Stimulated activated CD8-positive, alpha-beta memory T cell treated with anti-CD3 and anti-CD28 coated beads, Interleukin-12 subunit alpha, Interleukin-12 subunit beta, amount 100 ng/mL, for 1 hour (primary cell): ENCODE measurements at regions not wholly inside any gene's neighbourhood (a gene's known extent, or its start where the extent isn't known, plus 50 kb on each side); places are given as distances from the start of the nearest gene placed in this dataset.

Source experiments
- DNase-seq: peaks from one replicate; pipeline ENCODE4 v3.0.0-alpha.2; 2020; ENCODE audit warnings: low read depth

DNA sequence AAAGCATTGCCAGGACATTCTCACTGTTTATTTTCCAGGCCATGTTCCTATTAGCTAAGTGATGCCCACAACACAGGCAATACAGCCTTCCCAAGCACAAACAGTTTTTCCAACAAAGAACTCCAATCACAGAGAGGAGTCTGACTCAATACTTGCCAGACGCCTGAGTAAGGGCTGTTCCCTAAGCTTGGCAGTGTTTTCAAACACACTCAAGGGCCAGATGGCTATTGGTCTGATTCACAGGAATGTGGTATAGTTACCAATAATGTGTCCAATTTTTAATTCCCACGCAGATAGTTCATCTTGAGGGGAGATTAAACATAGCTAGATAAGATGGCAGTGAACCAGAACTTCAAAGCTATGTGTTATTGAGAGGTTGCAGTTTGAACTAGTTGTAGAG lies 381.0 kb downstream of the SNAPC1 start:
- DNase-seq: no peak

- DNase-seq: no peak
These were observed 382.6 kb downstream of the SNAPC1 start for GRCh38 chr14:62144863-62145262.

GRCh38 chr14:62146030-62146429 lies 383.8 kb downstream of the SNAPC1 start:
- DNase-seq: no peak

DNA sequence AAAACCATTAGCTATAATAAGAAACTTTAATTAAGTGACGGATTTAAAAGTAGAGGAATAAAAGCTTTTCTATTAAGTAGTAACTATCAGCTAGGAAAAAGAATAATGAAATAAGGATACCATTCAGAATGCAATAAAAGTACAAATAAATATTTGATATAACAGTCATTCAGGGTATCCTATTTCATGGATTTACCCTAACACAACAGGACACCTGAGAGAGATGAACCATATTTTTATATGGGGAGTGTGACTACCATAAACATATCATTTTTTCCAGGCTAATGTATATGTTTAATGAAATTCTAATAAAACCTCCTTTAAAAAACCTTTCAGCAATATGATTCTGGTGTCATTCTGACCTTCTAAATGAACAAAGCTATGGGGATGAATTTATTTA lies 393.8 kb downstream of the SNAPC1 start:
- no peak for DNase-seq

DNA sequence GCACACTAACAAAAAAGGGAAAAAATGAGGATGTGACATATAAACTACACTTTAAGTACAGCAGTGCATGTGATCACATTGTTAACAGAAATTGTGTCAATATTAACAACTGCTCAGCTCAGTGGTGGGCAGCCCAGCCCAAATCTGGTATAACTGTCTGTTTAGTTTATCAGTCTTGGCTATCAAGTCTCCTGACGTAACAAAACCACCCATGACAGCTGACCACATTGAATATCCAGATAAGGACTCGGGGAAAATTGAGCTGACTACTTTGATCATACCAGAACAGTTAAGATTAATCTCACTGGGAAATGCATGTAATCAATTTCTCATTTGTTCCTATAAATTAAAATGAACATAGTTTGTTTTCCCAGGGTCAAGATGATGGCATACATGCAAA lies 396.6 kb downstream of the SNAPC1 start:
- DNase-seq: no peak

DNA sequence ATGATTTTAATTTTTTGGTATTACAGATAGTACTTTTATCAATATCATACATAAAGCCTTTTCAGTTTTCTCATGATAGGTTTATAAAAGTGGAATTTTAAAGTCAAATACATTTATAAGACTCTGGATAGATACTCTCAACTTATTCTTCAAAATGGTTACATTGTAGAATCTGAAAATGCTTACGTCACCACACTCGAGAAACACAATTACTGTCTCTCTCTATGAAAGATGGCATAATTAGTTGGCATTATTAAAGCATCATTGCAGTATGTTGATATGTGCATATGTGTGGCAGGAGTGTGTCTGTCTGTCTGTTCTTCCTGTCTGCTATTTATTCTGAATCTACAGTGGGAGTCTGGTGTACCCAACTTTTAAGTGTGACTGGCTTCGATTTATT lies 397.1 kb downstream of the SNAPC1 start:
- no peak for DNase-seq

GRCh38 chr14:62162998-62163589 lies 400.9 kb downstream of the SNAPC1 start:
- no peak for DNase-seq

DNA sequence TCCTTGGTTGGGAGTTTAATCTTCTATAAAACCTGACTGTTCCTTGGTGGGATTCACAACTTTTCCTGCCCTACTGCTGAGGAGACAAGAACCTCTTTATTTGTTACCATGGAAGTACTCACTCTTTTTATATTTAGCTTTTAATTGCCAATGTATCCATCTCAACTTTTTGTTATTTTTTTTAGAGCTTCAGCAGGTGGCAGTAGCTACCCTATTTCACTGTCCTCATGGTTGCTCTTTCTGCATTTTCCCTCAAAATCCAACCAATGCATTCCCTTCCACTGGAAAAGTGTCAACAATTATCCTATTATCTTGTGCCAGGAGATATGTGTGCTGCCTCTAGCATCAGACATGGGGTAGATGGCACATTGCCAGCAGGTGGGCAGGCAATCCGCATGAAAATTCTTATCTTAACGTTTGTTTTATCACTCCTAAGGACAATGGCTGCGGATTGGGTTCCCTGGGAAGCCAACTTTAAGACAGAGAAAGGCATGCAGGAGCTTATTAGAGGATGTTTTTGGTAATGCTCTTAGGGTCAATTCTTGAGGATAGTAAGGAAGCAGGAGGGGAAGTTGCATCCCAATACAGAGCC lies 406.4 kb downstream of the SNAPC1 start:
- no peak for DNase-seq

DNA sequence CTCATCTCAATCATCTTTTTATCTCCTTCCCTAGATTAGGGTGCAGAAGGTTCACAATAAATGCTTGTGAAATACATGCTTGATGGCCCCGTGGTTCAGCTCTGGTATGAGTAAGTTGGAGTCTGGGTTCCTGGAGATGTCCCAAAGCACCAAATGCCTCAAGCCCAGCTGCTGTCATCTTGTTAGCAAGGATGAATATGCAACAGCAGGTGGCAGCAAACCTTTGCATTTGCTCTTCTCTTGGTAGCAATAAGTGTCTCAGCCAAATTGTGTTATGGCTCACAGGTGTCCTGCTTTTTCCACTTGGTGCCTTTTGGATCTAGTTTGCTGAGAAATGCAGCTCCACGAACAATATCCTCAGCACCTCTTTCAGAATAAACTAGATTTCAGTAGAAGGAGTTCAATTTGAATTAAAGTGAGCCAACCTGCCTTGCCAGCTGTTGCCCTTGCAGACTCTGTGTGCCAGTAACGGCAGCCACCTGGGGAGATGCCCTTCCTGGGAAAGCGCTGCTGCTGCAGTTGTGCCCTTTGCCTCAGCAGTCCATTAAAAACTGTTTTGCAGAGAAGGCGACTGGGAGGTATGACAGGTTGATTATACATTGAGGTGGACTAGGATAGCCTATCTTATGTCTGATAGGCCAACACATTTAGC lies 417.3 kb downstream of the SNAPC1 start:
- DNase-seq: no peak

GRCh38 chr14:62181591-62181990 lies 419.4 kb downstream of the SNAPC1 start:
- DNase-seq: no peak

GRCh38 chr14:62185078-62185477 lies 422.9 kb downstream of the SNAPC1 start:
- no peak for DNase-seq

DNA sequence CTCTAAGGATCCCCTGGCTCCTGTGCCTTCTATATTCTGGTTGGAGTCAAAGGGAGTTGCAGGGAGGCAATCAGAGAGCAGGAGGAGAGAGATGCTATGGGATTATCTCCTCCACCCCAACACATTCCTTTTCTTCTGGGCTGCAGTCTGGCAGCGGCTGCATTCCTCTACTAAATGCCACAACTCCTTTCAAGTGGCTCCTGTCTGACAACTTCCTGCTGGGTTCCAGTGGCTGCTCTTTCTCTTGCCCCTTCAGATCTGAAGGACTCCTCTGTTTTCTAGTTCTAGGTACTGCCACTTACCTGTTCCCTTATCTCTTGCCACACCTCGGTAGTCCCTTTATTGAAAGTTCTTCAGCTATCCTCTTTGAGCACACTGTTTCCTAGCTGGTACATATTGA lies 425.0 kb downstream of the SNAPC1 start:
- DNase-seq: no peak

DNA sequence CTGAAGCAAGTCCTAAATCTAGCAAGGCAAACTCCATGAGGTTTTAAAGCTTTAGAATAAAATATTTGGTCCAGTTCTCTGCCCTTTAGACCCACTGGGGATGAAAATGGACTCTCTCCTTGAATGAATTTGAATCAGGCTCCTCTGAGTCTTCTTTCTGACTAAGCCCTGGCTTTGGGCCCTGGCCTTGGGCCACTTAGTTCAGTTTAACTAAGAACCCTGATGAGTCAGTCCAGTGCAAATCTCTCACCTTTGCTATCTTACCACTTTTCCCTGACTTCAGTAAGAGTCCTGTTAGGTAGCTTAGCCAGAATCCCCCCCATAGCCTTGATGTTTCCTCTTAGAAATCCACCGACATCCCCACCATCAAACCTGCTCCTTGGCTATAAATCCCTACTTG lies 427.5 kb downstream of the SNAPC1 start:
- no peak for DNase-seq

- DNase-seq: no peak
These were observed 444.2 kb downstream of the SNAPC1 start for GRCh38 chr14:62206456-62206855.

DNA sequence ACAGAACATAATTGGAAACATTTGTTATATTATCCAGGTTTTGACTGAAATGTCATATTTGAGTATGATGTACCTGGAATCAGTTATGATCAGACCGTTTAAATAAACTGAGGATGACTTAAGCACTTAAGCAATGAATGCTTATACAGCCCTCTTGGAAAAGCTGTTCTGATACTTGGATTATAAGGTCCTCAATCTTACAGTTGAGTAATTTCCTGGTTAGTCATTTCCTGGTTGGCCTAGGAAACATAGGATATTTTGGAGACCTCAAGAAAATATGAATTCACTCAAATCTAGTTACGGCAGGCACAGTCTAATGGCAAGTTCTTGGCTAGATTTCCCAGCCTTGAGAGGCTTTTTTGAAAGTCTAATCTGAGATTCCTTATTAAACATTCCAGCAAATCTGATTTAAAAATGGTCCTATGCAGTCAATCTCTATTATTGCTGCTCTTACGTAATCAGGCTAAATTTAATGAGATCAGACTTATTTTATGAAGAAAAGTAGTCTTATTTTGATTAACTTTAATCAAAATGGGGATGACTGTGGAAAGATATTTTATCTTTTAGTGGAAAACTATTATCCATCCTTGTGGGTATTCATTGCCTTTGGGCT lies 447.2 kb downstream of the SNAPC1 start:
- DNase-seq: no peak

GRCh38 chr14:62213516-62213915 lies 451.3 kb downstream of the SNAPC1 start:
- DNase-seq: no peak

DNA sequence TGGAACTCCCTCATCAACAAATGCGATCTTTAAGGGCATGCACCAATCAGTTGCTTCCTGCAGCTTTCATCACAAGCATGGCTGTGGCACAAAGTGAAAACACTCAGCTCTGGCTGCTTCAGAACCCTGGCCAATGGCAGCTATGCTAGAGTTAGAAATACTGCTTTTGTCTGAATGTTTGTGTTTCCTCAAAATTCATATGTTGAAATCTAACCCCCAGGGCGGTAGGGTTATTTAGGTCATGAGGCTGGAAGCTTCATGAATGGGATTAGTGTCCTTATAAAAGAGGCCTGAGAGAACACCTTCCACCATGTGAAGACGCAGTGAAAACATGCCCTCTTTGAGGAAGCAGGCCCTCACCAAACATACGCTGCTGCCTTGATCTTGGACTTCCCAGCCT lies 453.9 kb downstream of the SNAPC1 start:
- no peak for DNase-seq

DNA sequence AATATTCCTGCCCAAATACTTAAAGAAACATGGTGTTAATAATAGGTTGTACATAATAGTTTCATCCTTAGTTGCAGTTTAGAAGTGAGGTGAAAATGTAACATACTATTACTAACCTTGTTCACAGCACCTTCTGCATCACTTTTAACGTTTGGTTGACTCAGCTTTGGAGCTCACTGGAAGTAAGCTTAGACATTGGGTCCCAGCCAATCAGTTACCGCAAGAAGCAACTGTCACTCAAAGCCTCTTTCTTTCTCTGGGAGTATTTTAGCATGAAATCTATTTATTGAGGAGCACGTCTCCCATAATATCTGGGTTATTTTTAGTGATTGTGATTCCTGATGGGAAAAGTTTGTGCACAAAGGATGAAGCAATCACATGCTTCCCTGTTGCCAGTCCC lies 472.6 kb downstream of the SNAPC1 start:
- DNase-seq: no peak

- no peak for DNase-seq
These were observed 482.0 kb downstream of the SNAPC1 start for GRCh38 chr14:62244221-62244620.

DNA sequence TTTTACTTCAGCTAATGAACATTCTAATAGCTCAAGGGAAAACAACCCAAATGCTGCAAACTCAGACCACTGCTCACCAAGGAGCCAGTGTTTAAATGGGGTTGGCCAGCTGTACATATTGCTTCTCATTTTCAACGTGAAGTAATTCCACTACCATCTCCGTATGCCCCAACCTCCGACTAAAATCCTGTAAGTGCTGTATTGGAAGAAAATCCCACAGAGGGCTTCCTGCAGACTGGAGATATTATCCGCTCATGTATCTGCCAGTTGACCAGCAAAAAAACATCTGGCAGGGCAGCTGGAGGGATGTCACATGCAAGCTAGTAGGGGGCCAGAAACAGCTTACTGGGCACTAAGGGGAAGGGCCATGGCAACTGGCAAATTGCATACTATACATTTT lies 485.0 kb downstream of the SNAPC1 start:
- no peak for DNase-seq

- no peak for DNase-seq
These were observed 489.0 kb downstream of the SNAPC1 start for GRCh38 chr14:62251237-62251636.

DNA sequence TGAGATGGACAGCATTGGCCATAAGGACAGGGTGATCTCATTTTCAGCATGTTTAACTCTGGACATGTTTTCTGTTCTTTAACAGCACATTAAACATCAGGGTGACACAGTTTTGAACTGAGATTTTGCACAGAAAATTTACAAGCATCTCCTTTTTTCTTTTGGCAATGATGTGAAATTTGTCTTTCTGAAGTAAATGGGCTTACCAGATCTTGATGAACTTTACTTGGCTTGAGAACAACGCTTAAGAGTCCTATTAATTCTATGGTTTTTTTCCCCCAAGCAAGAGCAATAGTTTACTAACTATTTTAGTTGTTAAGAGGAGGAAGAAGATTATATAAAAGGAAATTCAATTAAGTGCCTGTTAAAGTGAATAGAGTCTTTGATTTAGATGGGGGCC lies 491.0 kb downstream of the SNAPC1 start:
- DNase-seq: no peak

DNA sequence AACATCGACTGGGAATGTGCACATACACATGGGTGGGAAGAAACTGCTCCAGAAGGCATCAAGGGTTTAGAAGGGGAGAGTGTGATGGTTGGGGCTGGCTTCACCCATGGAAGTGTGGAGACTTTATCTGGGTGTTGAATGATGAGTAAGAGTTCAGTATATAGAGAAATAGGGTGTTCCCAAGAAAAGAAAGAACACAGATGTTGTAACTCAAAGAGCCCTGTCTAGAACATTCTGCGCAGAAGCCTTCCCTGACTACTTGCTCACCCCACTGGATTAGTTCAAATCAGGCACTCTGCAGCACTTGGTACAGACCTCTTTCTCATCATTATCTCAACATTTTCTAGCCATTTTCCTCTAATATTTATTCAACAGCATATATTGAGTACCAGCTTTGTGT lies 491.7 kb downstream of the SNAPC1 start:
- no peak for DNase-seq

GRCh38 chr14:62269204-62269603 lies 507.0 kb downstream of the SNAPC1 start:
- DNase-seq: no peak
